ENCODE measurements at regions not wholly inside any gene's neighbourhood (a gene's known extent, or its start where the extent isn't known, plus 50 kb on each side); places are given as distances from the start of the nearest gene placed in this dataset.
A peak's percentile ranks its signal among the peaks of the same experiment; 100 is the strongest.

DNA sequence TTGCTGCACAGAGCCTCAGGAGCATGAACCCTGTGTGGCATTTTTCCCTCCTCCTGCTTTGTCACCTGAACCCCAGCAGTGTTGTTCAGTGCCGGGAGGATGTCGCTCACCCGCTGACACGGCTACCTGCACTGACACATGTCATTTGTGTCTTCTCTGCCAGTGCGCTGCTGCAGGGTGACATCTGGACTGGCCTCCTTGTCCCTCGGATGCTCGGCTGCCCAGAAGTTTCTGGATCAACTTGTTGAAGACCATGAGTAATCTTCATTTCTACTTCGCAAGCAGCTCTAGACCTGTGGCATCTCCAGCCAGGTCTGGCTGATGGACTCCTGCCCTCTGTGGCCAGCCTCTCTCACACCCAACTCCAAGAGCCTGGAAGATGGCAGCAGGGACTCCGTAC lies 311.1 kb upstream of the C2CD4B start:
- DNase-seq (ENCODE audit: low read depth, low spot score), result no peak
- H3K4me3 ChIP-seq (ENCODE audit: low read length), result no peak overlapping the region

DNA sequence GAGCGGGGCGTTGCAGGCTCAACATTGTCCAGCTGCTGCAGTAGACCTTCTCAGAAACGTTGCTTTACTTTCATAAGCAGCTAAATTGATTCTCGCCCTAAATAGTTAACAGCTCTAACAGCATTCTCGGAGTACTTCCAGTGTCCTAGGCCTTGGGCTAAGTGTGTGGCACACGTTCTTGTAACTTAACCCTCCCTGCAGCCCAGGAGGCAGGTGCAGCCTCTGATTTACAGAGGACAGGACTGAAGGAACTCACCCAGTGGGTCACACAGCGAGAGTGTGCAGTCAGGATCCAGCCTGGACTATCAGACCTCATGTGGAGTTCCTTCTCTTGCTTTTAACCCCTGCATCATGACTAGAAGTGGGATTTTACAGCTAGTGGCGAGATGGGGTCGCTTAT lies 312.8 kb upstream of the C2CD4B start:
- no peak overlapping the region for H3K4me3 ChIP-seq (ENCODE audit: low read length)
- no peak for DNase-seq (ENCODE audit: low read depth, low spot score)

DNA sequence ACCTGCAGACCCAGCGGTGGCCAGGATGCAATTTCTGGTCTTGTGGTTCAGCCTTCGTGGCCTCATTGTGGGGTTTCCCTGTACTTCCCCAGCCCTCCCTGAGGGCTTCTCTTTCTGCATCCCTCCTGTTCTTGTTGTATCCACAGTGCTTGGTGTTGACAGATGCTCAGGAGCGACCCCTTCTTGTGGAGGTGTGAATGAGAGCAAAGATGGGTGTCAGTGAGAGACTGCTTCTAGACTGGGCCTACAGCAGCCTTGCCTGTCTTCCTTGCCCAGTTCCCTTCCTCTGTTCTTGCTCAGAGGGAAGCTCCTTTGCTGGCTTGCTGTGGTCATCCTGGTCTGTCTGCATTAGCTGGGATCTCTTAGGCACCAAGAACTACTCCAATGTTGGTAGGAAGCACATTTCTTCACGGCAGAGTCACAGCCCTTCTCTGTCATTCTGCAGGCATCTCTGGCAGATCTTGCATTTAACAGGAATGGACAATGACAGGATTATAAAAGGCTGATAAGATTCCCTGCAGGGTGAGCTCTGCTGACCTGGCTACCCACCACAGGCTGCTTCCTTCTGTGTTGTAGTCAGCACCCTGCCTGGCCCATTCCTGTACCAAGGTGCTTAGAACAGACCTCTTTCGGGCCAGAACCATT lies 317.8 kb upstream of the C2CD4B start:
- peak; percentile 42 for DNase-seq (ENCODE audit: low read depth, low spot score)
- no peak overlapping the region for H3K4me3 ChIP-seq (ENCODE audit: low read length)

DNA sequence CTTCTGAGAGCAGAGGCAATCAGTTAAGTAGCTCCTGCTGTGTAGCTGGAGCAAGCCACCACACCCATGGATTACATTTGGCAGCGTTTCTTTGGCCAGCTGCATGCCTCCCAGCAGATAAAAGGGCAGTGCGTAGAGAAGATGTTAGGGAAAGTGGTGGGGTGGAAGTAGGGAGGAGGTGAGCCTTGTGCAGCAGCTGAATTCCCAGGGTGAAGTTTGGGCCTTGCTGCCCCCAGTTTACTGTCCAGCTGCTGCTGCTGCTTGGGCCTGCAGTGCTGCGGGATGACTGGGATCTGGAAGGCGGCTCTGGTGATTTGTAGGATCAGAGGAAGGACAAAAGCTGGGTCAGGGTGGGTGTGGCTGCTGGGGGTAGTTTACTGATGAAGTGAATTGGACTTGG lies 318.7 kb upstream of the C2CD4B start:
- no peak for DNase-seq (ENCODE audit: low read depth, low spot score)
- H3K4me3 ChIP-seq (ENCODE audit: low read length), result no peak overlapping the region

DNA sequence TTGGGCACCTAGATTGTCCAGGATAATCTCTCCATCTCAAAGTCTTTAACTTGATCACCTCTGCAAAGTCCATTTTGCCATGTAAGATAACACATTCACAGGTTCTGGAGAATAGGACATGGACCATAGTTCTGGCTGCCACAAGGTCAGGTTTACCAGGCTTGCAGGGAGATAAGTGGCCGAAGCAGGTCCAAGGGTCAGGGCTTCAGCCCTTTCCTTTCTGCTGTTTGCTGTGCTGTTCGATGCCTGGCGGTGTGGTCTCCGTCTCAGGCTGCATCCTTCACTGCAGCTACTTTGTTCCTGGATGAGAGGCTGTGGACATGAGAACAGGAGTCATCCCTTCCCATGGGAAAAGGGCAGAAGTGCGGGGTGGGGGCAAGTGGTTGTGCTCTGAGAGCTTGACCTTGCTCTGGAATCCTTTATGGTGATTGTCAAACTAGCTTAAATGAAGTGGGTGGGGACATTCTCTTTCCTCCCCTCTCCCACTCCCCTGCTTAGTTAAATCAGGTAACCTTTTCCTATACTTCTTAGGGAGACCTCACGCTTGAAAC lies 320.2 kb upstream of the C2CD4B start:
- no peak overlapping the region for H3K4me3 ChIP-seq (ENCODE audit: low read length)
- no peak for DNase-seq (ENCODE audit: low read depth, low spot score)

DNA sequence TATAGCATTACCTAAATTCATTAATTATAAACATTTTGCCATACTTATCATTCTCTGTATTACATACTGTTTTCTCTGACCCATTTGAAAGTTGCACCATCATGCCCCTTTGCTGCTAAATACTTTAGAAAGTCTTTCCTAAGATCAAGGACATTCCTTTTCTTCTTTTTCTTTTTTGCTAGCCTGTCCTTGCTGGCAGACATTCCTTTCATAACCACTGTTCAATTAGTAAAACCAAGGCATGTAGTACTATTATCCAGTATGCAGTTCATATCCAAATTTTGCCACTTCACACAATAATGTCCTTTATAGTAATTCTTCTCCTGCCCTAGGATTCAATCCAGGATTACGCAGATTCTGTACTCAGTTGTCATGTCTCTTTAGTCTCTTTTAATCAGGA lies 321.0 kb upstream of the C2CD4B start:
- H3K4me3 ChIP-seq (ENCODE audit: low read length), result no peak overlapping the region
- DNase-seq (ENCODE audit: low read depth, low spot score), result no peak

DNA sequence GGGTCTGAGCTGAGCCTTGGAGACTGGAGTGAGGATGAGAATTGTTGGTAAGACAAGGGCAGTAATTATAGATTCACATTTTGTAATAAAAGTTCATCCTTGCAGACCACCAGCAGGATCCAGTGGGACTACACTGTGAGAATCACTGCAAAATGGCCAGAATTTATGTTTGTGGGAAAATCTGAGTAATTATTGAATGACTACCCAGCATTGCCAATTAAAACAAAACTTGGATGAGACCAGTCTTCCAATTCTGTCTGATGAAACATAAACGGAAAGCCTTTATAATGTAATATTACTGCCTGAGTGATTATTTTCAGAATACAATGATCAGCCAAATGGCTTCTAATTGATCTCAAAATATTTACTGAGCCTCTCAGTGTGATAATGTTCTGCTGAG lies 323.3 kb upstream of the C2CD4B start:
- H3K4me3 ChIP-seq (ENCODE audit: low read length), result no peak overlapping the region
- no peak for DNase-seq (ENCODE audit: low read depth, low spot score)

DNA sequence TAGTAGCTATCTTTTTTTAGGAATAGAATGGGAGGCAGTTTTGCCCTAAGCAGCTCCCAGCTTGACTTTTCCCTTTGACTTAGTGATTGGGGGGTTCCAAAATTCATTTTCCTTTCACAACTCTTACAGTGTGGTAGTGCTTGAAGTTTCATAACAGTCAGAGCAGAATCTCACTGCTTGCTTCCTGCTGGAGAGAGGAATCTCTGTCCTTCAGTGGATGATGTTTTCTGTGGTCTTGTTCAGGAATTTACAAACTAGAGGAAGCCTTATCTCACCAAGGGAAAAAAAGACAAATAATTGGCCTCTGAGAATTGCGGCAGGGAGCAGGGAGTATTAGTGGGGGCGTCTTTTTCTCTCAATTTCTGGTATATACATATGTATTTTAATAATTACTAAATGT lies 326.6 kb upstream of the C2CD4B start:
- no peak for DNase-seq (ENCODE audit: low read depth, low spot score)
- no peak overlapping the region for H3K4me3 ChIP-seq (ENCODE audit: low read length)

DNA sequence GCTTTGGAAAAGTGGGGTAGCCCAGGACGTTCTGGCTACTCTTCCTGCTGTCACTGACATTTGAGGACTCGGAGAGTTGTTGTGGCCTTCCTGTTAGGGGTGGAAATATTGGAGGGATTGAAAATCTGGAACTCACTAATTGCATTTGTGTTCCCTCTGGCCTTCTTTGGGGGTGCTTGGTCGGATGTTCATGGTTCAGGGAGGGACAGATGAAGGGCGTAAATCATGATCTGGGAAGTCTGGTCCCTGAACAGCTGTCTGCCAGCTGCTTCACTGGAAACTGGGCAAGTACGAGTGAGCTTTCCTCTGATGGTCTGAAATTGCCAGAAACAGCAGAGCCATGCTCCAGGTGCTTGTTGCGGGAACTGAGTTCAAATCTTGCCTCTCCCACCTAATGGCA lies 327.8 kb upstream of the C2CD4B start:
- no peak overlapping the region for H3K4me3 ChIP-seq (ENCODE audit: low read length)
- no peak for DNase-seq (ENCODE audit: low read depth, low spot score)

DNA sequence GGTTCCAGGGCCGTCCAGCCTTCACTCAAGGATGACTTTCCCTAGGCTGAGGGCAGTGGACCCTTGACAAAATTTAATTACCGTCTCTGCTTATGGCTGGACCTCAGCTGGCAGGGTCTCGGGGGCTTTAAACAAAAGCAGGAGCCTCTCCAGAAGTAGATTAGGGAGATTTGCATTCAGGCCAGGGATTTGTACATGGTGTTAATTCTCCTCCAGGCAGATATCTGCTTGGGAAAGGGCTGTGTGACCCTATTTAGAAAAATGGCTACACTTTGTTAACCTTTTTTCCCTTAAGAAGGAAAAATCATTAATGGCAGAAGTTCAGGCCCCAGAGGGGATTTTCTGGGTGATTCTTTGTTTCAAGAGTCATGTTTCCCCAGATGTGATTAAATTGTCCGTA lies 329.1 kb upstream of the C2CD4B start:
- H3K4me3 ChIP-seq (ENCODE audit: low read length), result no peak overlapping the region
- no peak for DNase-seq (ENCODE audit: low read depth, low spot score)

DNA sequence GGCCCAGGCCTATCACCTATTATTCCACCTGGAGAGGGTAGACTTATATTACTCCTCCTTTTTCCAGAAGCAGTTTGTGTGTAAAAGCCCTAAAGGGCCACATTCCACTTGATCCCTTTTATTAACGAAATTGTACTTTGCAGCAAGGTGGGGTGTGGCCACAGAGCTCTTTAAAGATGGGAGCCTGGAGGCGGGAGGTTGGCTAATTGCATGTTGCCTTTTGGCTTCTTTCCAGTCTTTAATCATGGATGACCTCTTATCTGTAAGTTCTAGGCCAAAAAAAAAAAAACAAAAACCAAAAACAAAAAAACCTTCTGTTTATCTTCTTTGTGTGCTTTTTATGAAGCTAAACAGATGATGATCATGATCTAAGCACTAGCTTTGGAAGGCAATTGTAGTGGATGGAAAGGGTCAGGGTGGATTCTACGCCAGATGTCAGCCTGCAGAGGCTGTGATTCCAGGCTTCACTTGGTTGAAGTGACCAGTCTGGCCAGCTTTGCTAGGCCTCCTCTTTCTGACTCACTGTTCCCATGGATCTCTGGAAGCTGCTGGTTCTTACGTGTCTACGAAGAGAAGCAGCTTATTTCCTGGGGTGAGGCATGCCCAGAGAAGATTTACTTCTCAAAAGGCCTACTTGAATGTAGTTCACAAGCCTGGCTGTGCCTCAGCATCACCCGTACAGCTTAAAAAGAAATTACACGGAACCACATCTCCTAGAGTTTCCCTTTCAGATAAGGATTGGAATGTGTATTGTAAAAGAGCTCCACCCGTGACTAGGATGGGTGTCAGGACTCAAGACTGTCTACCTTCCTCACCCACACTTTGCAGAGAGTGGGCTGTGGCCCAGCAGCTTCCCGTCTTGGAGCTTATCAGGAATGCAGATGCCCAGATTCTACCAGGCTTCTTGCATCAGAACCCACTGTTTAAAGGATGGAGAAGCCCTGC lies 330.9 kb upstream of the C2CD4B start:
- no peak for DNase-seq (ENCODE audit: low read depth, low spot score)
- no peak overlapping the region for H3K4me3 ChIP-seq (ENCODE audit: low read length)

DNA sequence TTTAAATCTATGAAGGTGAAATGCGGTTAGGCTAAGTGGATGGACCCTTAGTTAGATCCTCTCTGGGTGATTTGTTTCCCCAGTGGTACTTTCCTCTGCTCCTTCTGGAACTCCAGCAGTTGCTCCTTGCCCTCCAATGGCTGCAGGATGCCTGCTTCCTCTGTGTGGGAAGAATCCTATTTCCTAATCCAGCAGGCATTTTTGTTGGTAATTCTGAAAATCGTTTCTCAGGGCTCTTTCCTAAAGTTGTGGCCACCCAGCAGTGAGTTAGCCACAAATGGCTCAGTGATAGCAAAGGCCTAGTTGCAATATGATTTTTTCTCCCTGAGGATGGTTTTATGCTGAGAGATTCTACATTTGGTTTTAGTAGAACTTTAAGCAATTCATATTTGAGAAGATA lies 332.3 kb upstream of the C2CD4B start:
- H3K4me3 ChIP-seq (ENCODE audit: low read length), result no peak overlapping the region
- DNase-seq (ENCODE audit: low read depth, low spot score), result no peak

DNA sequence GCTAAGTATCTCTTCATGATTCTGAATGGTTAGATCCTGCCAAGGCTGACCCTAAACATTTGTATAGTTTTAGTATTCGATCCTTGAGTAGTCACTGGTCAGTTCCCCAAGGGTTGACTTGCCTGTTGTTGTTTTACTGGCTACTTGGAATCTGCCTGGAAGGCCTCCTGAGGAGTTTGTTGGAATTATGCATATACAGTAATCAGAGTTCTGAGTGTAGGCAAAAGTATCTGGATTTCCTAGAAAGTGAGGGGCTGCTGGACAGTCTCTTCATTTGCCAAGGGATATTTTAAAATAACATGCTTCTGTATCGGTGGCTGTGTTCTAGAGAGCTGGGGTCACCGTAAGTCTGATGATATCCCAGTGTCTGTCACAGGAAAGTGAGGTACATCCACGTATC lies 333.2 kb upstream of the C2CD4B start:
- DNase-seq (ENCODE audit: low read depth, low spot score), result no peak
- no peak overlapping the region for H3K4me3 ChIP-seq (ENCODE audit: low read length)

DNA sequence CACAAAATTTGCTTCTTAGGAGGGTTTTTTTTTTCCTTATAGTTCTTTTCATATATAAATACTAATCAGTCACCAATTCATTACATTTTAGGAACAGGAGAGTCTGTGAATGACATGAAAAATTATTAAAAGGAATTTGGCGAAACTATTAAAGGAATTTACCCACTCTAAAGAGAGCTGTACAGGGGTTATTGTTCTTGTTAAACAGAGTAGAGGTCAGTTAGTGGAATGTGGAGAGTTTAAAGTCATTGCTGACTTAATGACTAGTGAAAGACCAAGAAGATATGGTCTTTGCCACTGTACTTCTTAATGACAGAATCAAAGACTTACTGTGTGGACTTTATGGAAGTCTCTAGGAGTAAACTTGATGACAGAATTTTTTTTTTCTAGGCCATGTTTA lies 333.6 kb upstream of the C2CD4B start:
- H3K4me3 ChIP-seq (ENCODE audit: low read length), result no peak overlapping the region
- no peak for DNase-seq (ENCODE audit: low read depth, low spot score)

DNA sequence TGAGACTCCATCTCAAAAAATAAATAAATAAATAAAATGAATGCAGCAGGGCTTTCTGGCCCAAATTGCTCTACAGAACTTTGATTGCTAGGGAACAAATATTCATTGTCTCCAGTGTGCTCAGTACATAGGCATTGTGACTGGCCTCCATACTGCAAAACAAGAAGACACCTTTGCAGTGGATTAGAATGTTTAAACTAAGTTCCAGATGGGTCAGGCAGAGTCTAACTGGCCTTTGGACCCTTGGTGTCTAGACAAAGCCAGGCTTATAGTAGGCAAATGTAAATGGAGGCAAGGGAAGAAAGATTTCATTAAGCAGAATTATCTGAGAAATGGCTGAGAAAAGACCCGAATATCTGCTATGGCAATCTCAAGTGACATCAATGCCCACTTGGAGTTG lies 335.2 kb upstream of the C2CD4B start:
- DNase-seq (ENCODE audit: low read depth, low spot score), result no peak
- H3K4me3 ChIP-seq (ENCODE audit: low read length), result no peak overlapping the region

DNA sequence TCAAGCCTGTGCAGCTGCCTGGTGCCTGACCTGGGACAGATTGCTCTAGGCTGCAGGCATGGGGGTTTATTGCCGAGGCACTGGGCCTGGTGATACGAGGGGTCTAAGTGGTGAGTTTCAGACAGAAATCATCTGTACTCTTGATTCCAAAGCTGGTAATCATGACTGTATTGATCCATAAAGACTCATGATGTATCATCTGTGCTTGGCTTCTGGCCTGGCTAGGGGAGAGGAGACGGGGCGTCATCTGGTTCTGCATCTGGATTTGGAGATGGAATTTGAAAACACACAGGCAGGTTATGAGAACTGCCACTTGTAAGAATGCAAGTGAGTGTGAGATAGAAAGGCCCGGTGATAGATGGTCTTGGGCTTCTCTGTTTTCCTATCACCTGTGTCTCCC lies 337.4 kb upstream of the C2CD4B start:
- no peak for DNase-seq (ENCODE audit: low read depth, low spot score)
- no peak overlapping the region for H3K4me3 ChIP-seq (ENCODE audit: low read length)

DNA sequence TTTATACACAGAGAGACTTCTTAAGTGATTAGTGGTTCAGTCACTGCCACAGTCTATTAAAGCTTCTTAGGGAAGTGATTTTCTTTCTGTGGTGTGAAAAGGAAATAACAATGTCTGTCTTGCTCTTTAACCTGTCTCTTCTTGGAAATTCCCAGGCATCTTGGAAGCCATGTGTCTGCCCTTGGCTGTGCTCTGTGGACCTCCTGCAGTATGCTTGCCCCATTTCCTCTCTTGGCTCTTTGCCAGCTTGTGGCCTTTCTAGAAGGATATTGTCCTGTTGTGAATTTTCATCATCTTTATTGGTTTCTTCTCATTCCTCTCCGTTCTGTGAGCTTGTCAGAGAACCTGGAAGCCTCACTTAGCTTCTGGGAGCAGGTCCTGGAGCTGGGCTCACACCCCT lies 338.4 kb upstream of the C2CD4B start:
- DNase-seq (ENCODE audit: low read depth, low spot score), result no peak
- H3K4me3 ChIP-seq (ENCODE audit: low read length), result no peak overlapping the region

DNA sequence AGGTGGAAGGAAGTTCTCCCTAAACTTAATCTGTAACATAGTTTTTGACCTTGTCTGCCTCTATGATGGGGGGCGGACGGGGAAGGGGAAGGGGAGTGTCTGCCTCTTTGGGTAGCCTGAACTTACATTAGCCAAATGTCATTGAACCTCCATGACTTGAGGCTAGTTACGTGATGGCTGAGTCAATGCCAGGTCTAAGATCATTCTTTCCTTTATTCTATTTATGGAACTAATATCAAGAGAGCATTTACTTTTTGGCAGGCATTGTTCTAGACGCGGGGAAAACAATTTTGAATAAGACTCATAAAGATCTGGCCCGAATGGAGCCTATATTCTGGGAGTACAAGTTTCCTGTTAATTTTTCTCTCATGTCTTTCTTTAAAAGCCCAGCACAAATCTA lies 340.7 kb upstream of the C2CD4B start:
- DNase-seq (ENCODE audit: low read depth, low spot score), result no peak
- no peak overlapping the region for H3K4me3 ChIP-seq (ENCODE audit: low read length)

DNA sequence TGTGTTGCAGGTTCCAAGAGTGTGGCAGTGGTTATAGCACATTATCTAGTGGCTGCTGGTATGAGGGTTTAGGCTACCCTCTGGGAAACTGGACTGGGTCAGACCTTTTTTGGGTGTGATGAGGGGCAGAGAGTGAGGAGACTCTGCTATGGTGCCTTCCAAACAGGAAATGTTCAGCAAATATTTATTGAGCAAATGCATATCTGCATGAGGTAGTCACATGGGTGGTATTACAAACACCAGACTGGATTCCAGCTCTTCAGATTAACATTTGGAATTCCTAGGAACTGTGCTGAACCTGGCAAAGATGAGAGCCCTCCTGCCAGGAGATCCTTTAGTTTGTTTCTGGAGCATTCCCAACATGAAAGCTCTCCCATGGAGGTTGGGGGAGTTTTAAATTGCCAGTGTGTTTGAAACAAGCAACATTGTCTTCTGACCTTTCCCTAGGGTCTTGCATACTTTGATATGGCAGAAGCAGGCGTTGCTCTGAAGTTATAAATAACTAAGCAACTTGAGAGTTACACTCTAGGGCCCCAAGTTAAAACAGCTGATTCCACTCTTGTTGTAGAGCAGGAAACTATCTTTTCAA lies 341.2 kb upstream of the C2CD4B start:
- DNase-seq (ENCODE audit: low read depth, low spot score), result no peak
- no peak overlapping the region for H3K4me3 ChIP-seq (ENCODE audit: low read length)

DNA sequence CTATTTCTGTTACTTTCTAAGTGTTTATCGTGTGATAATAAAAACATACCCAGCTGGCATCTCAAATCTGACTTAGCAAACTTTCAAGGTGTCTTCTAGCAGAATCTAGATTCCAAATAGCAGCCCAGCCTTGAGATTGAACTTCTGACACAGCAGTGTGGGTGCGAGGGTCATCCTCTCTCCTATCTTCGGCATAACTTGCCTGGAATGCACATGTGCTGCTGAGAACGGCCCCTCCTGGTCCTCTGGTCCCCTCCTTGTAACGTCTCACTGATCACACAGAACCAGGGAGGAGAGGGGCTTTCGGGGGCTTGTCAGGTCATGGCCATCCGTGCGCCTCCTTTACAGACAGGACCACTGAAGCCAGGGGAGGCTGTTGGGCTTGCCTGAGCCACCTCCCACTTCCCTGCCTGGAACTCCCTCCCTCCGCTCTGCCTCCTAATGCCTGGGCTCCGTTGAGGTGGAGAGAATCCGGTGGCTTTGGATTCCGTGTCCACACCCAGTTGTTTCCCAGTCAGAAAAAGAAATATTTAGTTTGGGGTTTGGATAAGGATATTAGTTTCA lies 344.4 kb upstream of the C2CD4B start:
- H3K4me3 ChIP-seq (ENCODE audit: low read length), result no peak overlapping the region

More for the DNA sequence above, 344.4 kb upstream of the C2CD4B start:
- no peak for DNase-seq (ENCODE audit: low read depth, low spot score)
